SK-N-MC (cell line): ENCODE measurements at regions not wholly inside any gene's neighbourhood (a gene's known extent, or its start where the extent isn't known, plus 50 kb on each side); places are given as distances from the start of the nearest gene placed in this dataset.

Source experiments
- EZH2 ChIP-seq: fragments of 200-600 bp; sonication (generic); IDR thresholded peaks from one replicate; pipeline ENCODE4 v1.6.1; 2017; ENCODE audit warnings: antibody characterized with exemption
- POLR2AphosphoS5 ChIP-seq: IDR thresholded peaks from 2 replicates; pipeline ENCODE4 v1.6.1; 2012; ENCODE audit warnings: mild to moderate bottlenecking, low read depth, low read length, borderline replicate concordance

DNA sequence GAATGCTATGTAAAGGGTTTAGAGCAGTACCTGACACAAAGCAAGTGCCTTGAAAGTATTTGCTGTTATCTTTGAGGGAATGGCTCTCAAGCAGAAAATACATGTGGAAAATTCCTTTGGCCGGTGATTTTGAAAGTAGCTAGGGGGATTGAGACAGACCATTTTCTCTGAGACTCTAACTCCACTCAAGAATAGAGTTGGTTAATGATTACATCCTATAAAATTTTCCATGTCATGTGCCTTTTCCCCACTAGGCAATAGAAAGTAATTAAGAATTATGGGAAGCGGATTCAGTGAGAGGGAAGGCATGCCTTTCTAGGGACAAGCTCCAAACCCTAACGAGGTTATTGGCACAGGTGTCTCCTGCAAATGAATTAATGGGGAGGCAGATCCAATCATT is 276.0 kb downstream of the GPATCH2 start:
- TF ChIP-seq POLR2AphosphoS5 (no peak), EZH2 (no peak)
